ENCODE measurements at regions not wholly inside any gene's neighbourhood (a gene's known extent, or its start where the extent isn't known, plus 50 kb on each side); places are given as distances from the start of the nearest gene placed in this dataset.

DNA sequence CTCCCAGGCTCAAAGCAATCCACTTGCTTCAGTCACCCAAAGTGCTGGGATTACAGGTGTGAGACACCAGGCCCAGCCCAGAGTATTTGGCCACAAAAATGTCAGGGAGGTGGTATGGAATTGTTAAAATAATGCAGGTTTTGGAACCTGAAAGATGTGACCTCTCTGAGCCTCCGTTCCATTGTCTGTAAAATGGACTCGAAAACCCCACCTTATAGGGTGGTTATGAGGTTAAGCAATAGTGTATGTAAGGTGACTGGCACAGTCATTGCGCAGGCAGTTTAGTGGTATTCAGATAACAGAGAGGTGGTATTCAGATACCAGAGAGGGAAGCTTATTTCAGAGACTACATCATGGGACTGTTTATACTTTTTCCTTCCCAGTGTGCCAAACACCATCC is 52.5 kb upstream of the PRSS23 start (continued):
- TF ChIP-seq, protein P1, sequence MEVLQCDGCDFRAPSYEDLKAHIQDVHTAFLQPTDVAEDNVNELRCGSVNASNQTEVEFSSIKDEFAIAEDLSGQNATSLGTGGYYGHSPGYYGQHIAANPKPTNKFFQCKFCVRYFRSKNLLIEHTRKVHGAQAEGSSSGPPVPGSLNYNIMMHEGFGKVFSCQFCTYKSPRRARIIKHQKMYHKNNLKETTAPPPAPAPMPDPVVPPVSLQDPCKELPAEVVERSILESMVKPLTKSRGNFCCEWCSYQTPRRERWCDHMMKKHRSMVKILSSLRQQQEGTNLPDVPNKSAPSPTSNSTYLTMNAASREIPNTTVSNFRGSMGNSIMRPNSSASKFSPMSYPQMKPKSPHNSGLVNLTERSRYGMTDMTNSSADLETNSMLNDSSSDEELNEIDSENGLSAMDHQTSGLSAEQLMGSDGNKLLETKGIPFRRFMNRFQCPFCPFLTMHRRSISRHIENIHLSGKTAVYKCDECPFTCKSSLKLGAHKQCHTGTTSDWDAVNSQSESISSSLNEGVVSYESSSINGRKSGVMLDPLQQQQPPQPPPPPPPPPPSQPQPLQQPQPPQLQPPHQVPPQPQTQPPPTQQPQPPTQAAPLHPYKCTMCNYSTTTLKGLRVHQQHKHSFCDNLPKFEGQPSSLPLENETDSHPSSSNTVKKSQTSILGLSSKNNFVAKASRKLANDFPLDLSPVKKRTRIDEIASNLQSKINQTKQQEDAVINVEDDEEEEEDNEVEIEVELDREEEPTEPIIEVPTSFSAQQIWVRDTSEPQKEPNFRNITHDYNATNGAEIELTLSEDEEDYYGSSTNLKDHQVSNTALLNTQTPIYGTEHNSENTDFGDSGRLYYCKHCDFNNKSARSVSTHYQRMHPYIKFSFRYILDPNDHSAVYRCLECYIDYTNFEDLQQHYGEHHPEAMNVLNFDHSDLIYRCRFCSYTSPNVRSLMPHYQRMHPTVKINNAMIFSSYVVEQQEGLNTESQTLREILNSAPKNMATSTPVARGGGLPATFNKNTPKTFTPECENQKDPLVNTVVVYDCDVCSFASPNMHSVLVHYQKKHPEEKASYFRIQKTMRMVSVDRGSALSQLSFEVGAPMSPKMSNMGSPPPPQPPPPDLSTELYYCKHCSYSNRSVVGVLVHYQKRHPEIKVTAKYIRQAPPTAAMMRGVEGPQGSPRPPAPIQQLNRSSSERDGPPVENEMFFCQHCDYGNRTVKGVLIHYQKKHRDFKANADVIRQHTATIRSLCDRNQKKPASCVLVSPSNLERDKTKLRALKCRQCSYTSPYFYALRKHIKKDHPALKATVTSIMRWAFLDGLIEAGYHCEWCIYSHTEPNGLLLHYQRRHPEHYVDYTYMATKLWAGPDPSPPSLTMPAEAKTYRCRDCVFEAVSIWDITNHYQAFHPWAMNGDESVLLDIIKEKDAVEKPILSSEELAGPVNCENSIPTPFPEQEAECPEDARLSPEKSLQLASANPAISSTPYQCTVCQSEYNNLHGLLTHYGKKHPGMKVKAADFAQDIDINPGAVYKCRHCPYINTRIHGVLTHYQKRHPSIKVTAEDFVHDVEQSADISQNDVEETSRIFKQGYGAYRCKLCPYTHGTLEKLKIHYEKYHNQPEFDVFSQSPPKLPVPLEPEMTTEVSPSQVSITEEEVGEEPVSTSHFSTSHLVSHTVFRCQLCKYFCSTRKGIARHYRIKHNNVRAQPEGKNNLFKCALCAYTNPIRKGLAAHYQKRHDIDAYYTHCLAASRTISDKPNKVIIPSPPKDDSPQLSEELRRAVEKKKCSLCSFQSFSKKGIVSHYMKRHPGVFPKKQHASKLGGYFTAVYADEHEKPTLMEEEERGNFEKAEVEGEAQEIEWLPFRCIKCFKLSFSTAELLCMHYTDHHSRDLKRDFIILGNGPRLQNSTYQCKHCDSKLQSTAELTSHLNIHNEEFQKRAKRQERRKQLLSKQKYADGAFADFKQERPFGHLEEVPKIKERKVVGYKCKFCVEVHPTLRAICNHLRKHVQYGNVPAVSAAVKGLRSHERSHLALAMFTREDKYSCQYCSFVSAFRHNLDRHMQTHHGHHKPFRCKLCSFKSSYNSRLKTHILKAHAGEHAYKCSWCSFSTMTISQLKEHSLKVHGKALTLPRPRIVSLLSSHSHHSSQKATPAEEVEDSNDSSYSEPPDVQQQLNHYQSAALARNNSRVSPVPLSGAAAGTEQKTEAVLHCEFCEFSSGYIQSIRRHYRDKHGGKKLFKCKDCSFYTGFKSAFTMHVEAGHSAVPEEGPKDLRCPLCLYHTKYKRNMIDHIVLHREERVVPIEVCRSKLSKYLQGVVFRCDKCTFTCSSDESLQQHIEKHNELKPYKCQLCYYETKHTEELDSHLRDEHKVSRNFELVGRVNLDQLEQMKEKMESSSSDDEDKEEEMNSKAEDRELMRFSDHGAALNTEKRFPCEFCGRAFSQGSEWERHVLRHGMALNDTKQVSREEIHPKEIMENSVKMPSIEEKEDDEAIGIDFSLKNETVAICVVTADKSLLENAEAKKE (CRISPR knock-in tag; IDR thresholded peaks at IDR 0.05) = no peak
- TF ChIP-seq, protein P2, sequence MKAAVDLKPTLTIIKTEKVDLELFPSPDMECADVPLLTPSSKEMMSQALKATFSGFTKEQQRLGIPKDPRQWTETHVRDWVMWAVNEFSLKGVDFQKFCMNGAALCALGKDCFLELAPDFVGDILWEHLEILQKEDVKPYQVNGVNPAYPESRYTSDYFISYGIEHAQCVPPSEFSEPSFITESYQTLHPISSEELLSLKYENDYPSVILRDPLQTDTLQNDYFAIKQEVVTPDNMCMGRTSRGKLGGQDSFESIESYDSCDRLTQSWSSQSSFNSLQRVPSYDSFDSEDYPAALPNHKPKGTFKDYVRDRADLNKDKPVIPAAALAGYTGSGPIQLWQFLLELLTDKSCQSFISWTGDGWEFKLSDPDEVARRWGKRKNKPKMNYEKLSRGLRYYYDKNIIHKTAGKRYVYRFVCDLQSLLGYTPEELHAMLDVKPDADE (IDR thresholded peaks at IDR 0.05) = no peak
- TF ChIP-seq EZH2 (IDR thresholded peaks at IDR 0.05; ENCODE audit: low read depth, unreplicated experiment) (no peak), STAT1 (IDR thresholded peaks at IDR 0.05; ENCODE audit: unreplicated experiment) (no peak), CREB1 (CRISPR knock-in tag; IDR thresholded peaks at IDR 0.05; ENCODE audit: low read depth) (no peak), ZNF331 (CRISPR knock-in tag; IDR thresholded peaks at IDR 0.05; ENCODE audit: low read depth) (no peak), POLR2AphosphoS5 (IDR thresholded peaks at IDR 0.05; ENCODE audit: low read depth) (no peak)
- TF ChIP-seq, protein P3, sequence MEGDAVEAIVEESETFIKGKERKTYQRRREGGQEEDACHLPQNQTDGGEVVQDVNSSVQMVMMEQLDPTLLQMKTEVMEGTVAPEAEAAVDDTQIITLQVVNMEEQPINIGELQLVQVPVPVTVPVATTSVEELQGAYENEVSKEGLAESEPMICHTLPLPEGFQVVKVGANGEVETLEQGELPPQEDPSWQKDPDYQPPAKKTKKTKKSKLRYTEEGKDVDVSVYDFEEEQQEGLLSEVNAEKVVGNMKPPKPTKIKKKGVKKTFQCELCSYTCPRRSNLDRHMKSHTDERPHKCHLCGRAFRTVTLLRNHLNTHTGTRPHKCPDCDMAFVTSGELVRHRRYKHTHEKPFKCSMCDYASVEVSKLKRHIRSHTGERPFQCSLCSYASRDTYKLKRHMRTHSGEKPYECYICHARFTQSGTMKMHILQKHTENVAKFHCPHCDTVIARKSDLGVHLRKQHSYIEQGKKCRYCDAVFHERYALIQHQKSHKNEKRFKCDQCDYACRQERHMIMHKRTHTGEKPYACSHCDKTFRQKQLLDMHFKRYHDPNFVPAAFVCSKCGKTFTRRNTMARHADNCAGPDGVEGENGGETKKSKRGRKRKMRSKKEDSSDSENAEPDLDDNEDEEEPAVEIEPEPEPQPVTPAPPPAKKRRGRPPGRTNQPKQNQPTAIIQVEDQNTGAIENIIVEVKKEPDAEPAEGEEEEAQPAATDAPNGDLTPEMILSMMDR (conservative IDR thresholded peaks at IDR 0.05; ENCODE audit: low read depth in 2 of 2) = no peak

Measured in GM23338 (cell line).